Ascending aorta (tissue), 2 donors: ENCODE measurements at regions not wholly inside any gene's neighbourhood (a gene's known extent, or its start where the extent isn't known, plus 50 kb on each side); places are given as distances from the start of the nearest gene placed in this dataset.

Experiments used
- DNase-seq, 2 donors: peaks; one replicate each; pipeline ENCODE4 v3.0.0-alpha.2; 2019; ENCODE audit warnings: low spot score in 2 of 2
- H3K27ac ChIP-seq, 2 donors: fragments of 200-600 bp; sonication (generic); one replicate each; pipeline ENCODE4 v1.5.1; 2016 to 2017; ENCODE audit warnings: mild to moderate bottlenecking in 1 of 2
- H3K27me3 ChIP-seq: fragments of 200-600 bp; sonication (generic); one replicate; pipeline ENCODE4 v1.5.1; 2017
- H3K36me3 ChIP-seq, 2 donors: fragments of 200-600 bp; sonication (generic); one replicate each; pipeline ENCODE4 v1.5.1; 2016
- H3K4me1 ChIP-seq, 2 donors: fragments of 200-600 bp; sonication (generic); one replicate each; pipeline ENCODE4 v1.5.1; 2016 to 2017; ENCODE audit warnings: mild to moderate bottlenecking in 1 of 2
- H3K4me3 ChIP-seq, 2 donors: fragments of 200-600 bp; sonication (generic); one replicate each; pipeline ENCODE4 v1.5.1; 2016 to 2017; ENCODE audit warnings: mild to moderate bottlenecking in 1 of 2
- H3K9me3 ChIP-seq, 2 donors: fragments of 200-600 bp; sonication (generic); one replicate each; pipeline ENCODE4 v1.5.1; 2016
- intact Hi-C: fragments of 100-400 bp; cut with DNase I; formaldehyde crosslinking; loops from one replicate; pipeline ENCODE4 v1.15.1; 2023
- TF ChIP-seq, protein P1 (sequence below), 3 experiments: fragments of 200-600 bp in 2 of 3; fragments of 450-650 bp in 1 of 3; sonication (generic) in 2 of 3; IDR thresholded peaks; one replicate each; pipeline ENCODE4 v1.5.1; 2016 to 2019; ENCODE audit warnings: antibody characterized with exemption in 3 of 3, mild to moderate bottlenecking in 1 of 3, moderate library complexity in 1 of 3

DNA sequence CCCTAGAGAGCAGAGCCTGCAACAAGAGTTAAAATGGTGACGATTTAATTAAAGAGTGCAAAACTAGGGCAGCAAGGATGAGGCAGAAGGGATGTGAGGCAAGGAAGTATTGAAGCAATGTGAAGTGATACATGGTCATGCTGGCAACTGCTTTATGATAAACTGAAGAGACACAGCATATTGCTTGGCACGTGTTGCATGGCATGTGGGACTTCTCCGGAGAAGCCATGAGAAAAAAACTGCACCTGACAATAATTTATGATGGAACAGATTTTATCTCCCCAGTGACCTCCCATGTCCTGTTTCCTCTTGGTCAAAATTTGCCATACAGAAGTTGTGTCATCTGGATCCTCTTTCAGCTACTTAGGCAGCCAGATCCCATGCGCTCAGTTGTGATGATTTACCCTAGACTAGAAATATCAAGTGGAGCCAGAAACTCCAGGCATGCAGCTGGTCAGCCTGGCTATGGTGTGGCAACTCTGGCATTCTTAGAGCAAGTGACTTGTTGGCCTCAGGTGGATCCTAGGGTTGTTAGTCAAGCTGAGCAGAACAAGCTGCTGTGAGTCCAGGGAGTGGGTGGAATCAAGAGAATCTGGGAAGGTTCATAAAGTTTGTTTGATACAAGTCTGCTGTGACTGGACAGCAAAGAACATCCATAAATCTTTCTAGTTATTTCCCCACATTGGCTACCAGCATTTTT, 611.4 kb upstream of the USP24 start:
- H3K9me3 ChIP-seq = no peaks in the 10 kb centered on the region
- TF ChIP-seq, protein P1, sequence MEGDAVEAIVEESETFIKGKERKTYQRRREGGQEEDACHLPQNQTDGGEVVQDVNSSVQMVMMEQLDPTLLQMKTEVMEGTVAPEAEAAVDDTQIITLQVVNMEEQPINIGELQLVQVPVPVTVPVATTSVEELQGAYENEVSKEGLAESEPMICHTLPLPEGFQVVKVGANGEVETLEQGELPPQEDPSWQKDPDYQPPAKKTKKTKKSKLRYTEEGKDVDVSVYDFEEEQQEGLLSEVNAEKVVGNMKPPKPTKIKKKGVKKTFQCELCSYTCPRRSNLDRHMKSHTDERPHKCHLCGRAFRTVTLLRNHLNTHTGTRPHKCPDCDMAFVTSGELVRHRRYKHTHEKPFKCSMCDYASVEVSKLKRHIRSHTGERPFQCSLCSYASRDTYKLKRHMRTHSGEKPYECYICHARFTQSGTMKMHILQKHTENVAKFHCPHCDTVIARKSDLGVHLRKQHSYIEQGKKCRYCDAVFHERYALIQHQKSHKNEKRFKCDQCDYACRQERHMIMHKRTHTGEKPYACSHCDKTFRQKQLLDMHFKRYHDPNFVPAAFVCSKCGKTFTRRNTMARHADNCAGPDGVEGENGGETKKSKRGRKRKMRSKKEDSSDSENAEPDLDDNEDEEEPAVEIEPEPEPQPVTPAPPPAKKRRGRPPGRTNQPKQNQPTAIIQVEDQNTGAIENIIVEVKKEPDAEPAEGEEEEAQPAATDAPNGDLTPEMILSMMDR (IDR thresholded peaks at IDR 0.05) = no peak
- intact Hi-C loops = no loop called here
- H3K4me1 ChIP-seq = no peaks in the 10 kb centered on the region
- no peaks in the 10 kb centered on the region for H3K36me3 ChIP-seq
- no peak for DNase-seq
- no peaks in the 10 kb centered on the region for H3K27me3 ChIP-seq
- H3K27ac ChIP-seq = no peak overlapping the region
- H3K4me3 ChIP-seq = no peak overlapping the region

DNA sequence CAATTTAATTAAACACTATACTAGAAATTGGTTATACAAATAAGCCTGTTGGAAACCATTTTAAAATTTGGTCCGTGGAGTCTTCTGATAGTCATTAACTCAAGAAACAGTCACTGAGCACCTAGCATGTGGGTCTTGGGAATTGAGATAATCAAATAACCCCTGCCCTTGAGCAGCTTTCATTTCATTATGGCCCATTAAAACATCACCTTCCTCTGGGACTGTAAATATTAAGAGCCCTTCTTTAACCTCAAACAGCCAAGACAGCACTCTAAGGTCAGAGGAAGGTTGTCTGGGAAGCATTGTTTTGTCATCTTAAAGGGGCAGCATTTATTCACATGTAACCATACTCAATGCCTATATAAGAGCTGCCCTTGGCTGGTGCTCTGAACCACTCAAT, 610.3 kb upstream of the USP24 start:
- intact Hi-C loops = no loop called here
- H3K36me3 ChIP-seq = no peaks in the 10 kb centered on the region
- TF ChIP-seq, protein P1 (IDR thresholded peaks at IDR 0.05) = no peak

DNA sequence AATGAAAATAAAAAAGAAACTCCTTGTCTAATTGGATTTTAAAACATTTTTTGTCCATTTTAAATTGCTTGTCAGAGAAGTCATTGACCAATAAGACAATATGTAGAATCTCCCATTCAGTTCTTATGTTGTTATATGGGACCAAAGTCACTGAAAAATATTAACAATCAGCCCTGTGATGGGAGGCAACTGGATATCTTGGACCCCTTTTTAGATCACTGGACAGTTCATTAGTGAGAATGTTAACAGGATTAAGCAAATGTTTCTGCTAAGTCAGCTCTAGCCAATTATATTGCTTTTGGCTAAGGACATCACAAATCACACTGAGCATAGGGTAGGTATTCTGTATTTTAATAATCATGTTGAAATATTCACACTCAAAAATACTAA, 609.1 kb upstream of the USP24 start:
- H3K36me3 ChIP-seq = no peaks in the 10 kb centered on the region
- no peak overlapping the region for H3K4me3 ChIP-seq
- no peaks in the 10 kb centered on the region for H3K27me3 ChIP-seq
- no peaks in the 10 kb centered on the region for H3K9me3 ChIP-seq
- DNase-seq = no peak
- no peaks in the 10 kb centered on the region for H3K4me1 ChIP-seq
- intact Hi-C loops = no loop called here
- TF ChIP-seq, protein P1 (IDR thresholded peaks at IDR 0.05) = no peak
- no peak overlapping the region for H3K27ac ChIP-seq

More for the DNA sequence above, 610.3 kb upstream of the USP24 start:
- H3K4me1 ChIP-seq = no peaks in the 10 kb centered on the region
- H3K27ac ChIP-seq = no peak overlapping the region
- no peak overlapping the region for H3K4me3 ChIP-seq
- H3K9me3 ChIP-seq = no peaks in the 10 kb centered on the region
- no peak for DNase-seq
- no peaks in the 10 kb centered on the region for H3K27me3 ChIP-seq

DNA sequence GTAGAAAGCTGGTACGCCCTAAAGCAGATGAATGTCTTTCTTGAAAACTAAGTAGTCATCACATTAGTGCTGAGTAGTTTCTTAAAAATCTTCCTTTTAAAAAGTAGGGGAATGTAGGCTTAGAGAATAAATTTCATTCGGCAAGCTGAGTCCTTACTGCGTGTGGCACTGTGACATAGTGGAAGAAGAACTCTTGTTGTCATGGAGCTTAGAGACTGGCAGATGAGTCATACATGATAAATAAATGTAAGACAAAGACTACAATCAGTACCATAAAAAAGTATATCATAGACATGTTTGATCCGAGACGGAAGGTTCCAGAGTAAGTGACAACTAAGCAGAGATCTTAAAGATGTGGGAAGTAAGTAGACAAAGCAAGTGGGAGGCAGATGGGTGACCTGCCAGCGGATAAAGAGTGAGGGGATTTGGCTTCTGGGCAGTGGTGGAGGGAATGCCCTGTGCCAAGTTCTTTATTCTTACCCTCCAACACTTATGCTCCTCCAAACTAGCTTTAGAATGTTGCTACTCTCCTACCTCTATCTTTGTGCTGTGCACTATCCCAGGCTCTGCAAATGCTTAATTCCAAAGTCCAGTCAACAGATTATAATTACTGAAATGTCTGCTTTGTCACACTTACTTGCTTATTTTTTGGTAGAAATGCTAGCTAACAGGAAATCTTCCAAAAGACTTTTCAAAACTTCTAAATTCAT, 608.5 kb upstream of the USP24 start:
- Histone ChIP-seq H3K36me3 (no peaks in the 10 kb centered on the region), H3K27ac (no peak overlapping the region), H3K4me3 (no peak overlapping the region), H3K9me3 (no peaks in the 10 kb centered on the region), H3K27me3 (no peaks in the 10 kb centered on the region), H3K4me1 (no peaks in the 10 kb centered on the region)
- intact Hi-C loops = no loop called here
- no peak for DNase-seq
- TF ChIP-seq, protein P1 (IDR thresholded peaks at IDR 0.05) = no peak

DNA sequence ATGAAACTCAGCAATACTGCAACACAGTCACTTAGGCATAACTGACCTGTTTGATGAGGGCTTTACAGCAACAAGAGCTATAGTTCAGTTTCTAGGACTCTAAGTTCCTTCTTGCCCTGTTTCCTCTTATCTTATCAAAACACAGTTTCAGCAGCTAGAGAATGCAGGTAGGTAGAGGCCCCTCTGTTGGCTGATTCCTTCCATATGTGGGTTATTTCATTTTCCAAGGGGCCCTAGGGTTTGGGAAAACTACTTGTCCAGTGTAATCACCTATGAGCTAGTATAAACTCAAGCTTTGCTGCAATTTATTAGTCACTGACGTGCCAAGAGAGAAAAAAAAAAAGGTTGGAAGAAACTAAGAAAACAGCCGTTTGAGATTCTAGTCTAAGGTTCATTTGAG, 607.7 kb upstream of the USP24 start:
- TF ChIP-seq, protein P1 (IDR thresholded peaks at IDR 0.05) = no peak
- intact Hi-C loops = no loop called here
- H3K4me1 ChIP-seq = no peaks in the 10 kb centered on the region
- H3K27ac ChIP-seq = no peak overlapping the region
- H3K4me3 ChIP-seq = no peak overlapping the region
- no peak for DNase-seq
- H3K9me3 ChIP-seq = no peaks in the 10 kb centered on the region
- H3K36me3 ChIP-seq = no peaks in the 10 kb centered on the region
- no peaks in the 10 kb centered on the region for H3K27me3 ChIP-seq
